Activated T-cell treated with anti-CD3 and anti-CD28 coated beads, Interleukin-2, amount 50 U/mL, for 1 hour (primary cell): ENCODE measurements at regions not wholly inside any gene's neighbourhood (a gene's known extent, or its start where the extent isn't known, plus 50 kb on each side); places are given as distances from the start of the nearest gene placed in this dataset.

ENCODE experiments used
- DNase-seq: peaks from one replicate; pipeline ENCODE4 v3.0.0-alpha.2; 2020

- no peak for DNase-seq
These were observed 134.6 kb downstream of the VRK1 start for GRCh38 chr14:96931751-96932150.

GRCh38 chr14:96934638-96935330 lies 137.6 kb downstream of the VRK1 start:
- no peak for DNase-seq

DNA sequence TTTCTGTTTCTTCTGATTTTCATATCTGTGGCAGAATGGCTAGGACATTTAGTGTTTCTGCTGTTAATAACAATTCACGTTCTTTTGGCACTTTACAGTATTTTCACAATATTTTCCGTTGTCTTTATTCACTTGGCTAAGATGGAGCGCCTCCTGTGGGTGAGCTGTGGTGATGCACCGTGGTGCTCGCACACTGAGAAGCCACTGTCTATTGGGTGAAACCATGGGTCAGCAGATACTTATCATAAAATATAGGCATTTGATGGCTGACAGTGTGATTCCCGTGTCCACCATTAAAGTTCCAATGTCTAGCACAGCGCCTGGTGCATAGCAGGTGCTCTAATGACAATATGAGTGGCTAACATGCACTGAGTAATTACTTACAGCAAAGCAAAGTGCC lies 141.8 kb downstream of the VRK1 start:
- no peak for DNase-seq

- DNase-seq, result no peak
These were observed 142.8 kb downstream of the VRK1 start for GRCh38 chr14:96940009-96940408.

DNA sequence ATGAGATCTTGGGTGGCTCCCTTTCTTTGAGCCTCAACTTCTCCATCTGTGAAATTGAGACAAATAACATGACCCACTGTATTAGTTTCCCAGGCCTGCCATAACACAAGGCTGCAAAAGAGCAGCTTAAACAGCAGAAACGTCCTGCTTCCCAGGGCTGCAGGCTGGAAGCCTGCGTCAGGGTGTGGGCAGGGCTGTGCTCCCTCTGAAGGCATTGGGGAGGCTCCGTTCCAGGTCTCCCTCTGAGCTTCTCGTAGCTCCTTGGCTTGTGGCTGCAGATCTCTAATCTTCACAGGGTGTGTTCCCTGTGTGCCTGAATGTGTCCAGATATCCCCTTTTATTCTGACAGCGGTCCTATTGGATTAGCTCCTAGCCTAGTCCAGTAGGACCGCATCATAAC lies 147.1 kb downstream of the VRK1 start:
- DNase-seq, result no peak

DNA sequence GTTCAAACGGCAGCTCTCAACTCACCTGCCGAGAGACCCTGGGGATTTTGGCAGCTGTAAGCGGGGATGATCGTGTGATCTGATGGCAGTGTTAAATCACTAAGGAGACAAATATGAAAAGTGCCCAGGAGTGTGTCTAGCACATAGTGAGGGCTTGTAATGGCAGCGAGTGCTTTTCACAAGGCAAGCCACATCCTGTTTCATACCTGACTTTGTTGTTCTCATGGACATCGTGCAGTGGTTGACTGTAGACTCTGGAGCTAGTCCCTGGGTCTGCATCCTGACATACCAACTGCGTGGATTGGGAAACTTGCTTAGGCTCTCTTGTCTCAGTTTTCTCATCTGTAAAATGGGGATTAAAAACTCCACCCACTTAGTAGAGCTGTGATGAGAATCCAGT lies 148.5 kb downstream of the VRK1 start:
- no peak for DNase-seq

DNA sequence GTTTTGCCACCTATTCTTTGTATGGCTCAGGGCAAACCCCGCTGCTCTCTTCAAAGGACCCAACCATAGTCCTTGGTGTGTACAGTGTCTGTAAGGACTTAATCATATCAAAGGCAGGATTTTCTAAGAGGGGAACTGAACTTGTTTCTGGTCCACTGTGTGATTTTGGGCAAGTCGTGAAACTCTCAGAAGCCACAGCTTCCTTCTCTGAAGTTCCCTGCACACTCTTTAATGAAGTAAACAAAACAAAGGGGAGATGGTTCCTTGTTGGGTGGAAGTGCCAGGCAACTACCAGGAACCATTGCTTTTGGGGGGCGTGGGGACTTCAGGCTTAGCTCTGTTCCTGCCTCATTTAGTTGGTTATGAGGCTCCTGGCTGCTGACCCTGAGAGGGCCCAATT lies 152.4 kb downstream of the VRK1 start:
- DNase-seq, result no peak

GRCh38 chr14:96951511-96951910 lies 154.3 kb downstream of the VRK1 start:
- no peak for DNase-seq

- no peak for DNase-seq
These were observed 156.1 kb downstream of the VRK1 start for GRCh38 chr14:96953087-96953874.

DNA sequence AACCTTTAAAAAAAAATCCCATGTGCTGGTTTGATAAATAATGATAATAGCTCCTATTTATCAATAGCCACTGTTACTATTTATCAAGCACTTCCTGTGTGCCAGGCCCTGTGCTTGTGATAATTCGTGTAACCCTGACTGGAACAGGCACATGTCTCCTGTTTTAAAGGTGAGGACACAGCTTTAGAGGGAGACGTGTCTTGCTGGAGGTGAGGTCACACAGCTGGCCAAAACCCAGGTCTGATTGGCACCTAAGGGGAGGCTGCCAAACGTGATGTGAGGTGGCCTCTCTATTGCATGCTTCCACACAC lies 156.6 kb downstream of the VRK1 start:
- DNase-seq, result no peak

- DNase-seq, result no peak
These were observed 159.5 kb downstream of the VRK1 start for GRCh38 chr14:96956464-96957239.

DNA sequence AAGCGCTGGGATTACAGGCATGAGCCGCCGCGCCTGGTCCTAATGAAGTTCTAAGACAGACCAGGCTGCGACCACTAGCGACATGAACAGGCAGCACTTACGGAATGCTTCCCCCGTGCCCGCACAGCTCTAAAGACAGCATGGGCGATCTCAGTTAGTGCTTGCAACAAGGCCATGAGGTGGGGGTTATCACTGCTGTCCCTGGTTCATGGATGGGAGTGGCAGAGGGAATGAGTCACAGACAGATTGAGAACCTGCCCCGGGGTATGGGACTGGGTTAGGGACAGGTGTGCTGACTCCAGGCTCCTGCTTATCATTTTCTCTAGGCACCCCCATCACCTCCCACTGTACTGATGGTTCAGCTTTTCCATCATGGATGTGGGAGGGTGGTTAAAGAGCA lies 160.9 kb downstream of the VRK1 start:
- DNase-seq, result no peak

GRCh38 chr14:96959992-96960391 lies 162.8 kb downstream of the VRK1 start:
- no peak for DNase-seq

- no peak for DNase-seq
These were observed 163.5 kb downstream of the VRK1 start for GRCh38 chr14:96960598-96961116.

DNA sequence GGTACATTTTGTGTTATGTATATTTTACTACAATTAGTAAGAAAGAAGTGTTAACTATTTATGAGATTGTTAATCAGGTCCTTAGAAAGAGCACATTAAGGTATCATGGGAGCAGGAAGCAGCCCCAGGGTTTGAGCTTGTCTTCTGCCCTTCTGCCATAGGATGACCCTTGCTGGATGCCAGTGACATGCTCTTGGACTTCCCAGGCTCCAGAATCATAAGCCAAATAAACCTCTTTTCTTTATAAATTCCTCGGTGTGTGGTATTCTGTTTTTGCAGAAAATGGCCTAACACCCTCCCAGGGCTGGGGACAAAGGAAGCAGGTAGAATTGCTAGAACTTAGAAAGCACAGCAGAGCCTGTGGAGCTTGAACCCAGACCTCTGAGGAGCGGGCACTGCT lies 164.7 kb downstream of the VRK1 start:
- no peak for DNase-seq

DNA sequence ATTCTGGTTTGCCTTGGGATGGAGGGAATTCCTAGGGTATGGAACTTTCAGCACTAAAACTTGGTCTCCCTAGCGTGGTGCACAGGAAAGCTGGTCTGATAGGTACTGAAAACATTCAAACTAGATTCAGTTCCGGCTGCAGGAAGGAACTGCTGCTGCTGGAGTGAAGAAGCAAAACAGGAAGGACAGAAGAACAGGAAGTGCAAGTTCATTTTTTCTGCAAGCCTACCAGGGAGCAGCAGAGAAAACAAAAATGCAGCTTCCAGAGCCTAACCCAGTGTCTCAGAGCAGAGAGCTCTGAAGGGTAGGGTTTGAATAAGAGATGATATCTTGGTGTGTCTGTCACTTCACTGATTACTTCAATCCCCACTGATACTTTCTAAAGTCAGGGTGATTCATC lies 165.2 kb downstream of the VRK1 start:
- no peak for DNase-seq

GRCh38 chr14:96964726-96965415 lies 167.7 kb downstream of the VRK1 start:
- no peak for DNase-seq

DNA sequence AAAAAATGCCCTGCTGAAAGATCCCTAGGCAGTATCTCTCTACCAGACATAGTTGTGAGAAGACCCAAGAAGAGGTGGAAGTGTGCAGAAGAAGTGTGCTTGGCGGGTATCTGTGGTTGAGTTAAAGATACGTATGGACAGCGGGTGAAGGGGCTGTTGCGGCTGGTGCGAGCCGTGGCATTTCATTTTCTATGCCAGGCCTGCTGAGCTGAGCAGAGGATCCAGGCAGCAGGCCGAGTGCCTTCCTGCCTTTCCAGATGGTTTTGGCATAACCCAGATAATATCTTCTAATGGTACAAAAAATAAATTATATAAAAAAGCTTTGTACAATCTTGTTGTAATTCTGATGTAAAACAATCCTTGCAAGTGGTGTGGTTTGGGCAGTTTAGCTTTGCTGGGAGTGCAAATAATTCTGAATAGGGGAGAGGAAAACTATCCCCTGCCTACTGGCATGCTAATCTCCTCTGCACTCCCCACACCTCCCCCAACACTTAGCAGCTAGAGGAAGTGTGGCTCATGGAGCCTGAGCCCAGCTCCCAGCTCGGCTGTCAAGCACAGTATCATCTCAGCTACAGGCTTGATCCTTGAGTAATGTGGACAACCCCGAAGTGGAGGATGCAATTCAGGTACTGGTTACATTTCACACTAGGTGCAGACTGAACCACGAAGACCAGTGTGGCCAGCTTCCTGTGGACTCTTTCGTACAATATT lies 168.9 kb downstream of the VRK1 start:
- no peak for DNase-seq

GRCh38 chr14:96975116-96975515 lies 177.9 kb downstream of the VRK1 start:
- no peak for DNase-seq

- DNase-seq, result no peak
These were observed 181.5 kb downstream of the VRK1 start for GRCh38 chr14:96978525-96979272.

DNA sequence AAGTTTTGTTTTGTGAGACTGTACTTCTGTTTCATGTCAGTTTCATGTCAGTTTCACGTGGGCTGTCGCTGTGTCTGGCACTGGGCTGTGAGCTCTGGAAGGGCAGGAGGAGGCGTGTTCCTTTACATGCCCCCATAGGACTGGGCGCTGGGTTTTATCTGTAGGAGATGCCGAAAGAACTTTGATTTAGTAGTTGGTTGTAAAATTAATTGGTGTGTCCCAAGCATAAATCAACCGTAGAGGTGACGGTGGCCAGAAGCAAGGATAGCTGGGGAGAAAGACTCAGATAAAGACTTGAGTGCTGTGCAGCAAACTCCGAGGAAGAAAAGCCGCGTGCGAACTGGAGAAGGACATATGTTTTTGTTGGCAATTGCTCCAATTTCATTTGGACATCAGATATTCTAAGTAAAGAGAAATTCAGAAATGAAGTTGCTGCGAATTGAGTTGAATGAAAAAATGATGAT lies 182.5 kb downstream of the VRK1 start:
- no peak for DNase-seq

DNA sequence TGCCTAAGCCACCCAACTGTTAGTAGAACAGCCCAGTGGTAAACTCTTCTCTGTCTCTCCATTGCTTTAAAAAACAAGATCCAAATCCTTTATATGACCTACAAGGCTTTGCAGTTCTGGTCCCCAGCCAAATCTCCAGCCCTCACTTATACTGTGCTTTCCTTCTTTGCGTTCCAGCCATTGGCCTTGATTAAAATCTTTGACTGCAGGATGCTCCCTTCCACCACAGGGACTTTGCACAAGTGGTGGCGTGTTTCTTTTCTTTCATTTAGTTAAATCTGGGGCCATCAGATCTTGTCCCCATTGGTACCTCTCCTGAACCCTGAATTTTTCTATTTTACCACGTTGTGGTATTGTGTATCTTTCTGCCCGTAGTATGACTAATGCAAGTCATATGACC lies 183.7 kb downstream of the VRK1 start:
- no peak for DNase-seq
